ENCODE measurements at regions not wholly inside any gene's neighbourhood (a gene's known extent, or its start where the extent isn't known, plus 50 kb on each side); places are given as distances from the start of the nearest gene placed in this dataset.

DNA sequence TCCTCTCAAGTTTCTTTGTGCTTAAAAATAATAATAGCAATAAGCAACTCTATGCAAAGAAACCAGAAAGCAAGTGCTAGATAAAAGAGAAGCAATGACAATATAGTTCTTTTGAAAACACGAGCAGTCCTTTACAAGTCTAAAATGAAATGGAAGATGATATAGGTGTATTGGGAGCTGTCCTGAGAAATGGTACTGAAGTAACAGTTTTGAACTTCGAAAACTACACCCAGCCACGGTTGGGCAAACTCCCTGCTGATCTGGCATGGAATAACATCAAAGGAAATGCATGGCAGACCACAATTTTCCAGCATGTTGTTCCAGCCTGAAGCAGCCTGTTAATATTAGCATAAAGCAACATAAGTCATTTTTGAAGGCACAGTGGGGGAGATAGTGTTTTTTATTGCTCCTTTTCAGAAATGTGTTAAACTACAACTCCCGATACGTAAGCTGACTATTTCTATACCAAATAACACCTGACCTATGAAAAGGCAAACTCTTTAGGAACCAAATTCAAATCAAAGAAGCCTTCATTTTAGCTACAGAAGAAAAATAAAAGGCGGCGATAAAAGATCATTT is 596.1 kb upstream of the KLHL29 start:
- H3K9me3 ChIP-seq (ENCODE audit: low read length): peaks cover 81% of the 10 kb centered on the region
- intact Hi-C loops (cut with micrococcal nuclease; ENCODE audit: unreplicated experiment): no loop called here
- no peak overlapping the region for H3K4me2 ChIP-seq (ENCODE audit: low read depth, low read length)
- H4K20me1 ChIP-seq (ENCODE audit: insufficient read depth, low read length): no peaks in the 10 kb centered on the region
- ChIA-PET POLR2A (no interaction called here), CTCF (ENCODE audit: low intra/inter-chr PET ratio, low total read pairs) (no interaction called here)
- no peaks in the 10 kb centered on the region for H3K79me2 ChIP-seq (ENCODE audit: insufficient read depth, low read length)
- whole genome bisulfite sequencing (ENCODE audit: low lambda C conversion rate): 34% methylated on average over 7 of the region's 7 CpGs
- H3K27me3 ChIP-seq (ENCODE audit: control insufficient read depth in 1 of 2, insufficient read depth in 2 of 2, low read length in 2 of 2): no peaks in the 10 kb centered on the region
- no peak overlapping the region for H3K27ac ChIP-seq (ENCODE audit: extremely low read length, insufficient read depth, low read length)
- no peak for TF ChIP-seq ZNF205 (CRISPR knock-in tag; IDR thresholded peaks at IDR 0.05)
- TF ChIP-seq, protein P1, sequence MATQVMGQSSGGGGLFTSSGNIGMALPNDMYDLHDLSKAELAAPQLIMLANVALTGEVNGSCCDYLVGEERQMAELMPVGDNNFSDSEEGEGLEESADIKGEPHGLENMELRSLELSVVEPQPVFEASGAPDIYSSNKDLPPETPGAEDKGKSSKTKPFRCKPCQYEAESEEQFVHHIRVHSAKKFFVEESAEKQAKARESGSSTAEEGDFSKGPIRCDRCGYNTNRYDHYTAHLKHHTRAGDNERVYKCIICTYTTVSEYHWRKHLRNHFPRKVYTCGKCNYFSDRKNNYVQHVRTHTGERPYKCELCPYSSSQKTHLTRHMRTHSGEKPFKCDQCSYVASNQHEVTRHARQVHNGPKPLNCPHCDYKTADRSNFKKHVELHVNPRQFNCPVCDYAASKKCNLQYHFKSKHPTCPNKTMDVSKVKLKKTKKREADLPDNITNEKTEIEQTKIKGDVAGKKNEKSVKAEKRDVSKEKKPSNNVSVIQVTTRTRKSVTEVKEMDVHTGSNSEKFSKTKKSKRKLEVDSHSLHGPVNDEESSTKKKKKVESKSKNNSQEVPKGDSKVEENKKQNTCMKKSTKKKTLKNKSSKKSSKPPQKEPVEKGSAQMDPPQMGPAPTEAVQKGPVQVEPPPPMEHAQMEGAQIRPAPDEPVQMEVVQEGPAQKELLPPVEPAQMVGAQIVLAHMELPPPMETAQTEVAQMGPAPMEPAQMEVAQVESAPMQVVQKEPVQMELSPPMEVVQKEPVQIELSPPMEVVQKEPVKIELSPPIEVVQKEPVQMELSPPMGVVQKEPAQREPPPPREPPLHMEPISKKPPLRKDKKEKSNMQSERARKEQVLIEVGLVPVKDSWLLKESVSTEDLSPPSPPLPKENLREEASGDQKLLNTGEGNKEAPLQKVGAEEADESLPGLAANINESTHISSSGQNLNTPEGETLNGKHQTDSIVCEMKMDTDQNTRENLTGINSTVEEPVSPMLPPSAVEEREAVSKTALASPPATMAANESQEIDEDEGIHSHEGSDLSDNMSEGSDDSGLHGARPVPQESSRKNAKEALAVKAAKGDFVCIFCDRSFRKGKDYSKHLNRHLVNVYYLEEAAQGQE (IDR thresholded peaks at IDR 0.05; ENCODE audit: borderline replicate concordance in 1 of 2, low read depth in 1 of 2, low read length in 2 of 2): peak in 1 of 2 experiments; percentile 49; a peak in 1 of 4 replicates
- no peaks in the 10 kb centered on the region for H3K4me1 ChIP-seq (ENCODE audit: insufficient read depth, low read length)
- no peaks in the 10 kb centered on the region for H3K36me3 ChIP-seq (replicated peaks in 1 of 2; ENCODE audit: control insufficient read depth in 1 of 2, insufficient read depth in 2 of 2, low read length in 2 of 2)
- no peak overlapping the region for H2AFZ ChIP-seq (ENCODE audit: low read length)
- no peak overlapping the region for H3K9ac ChIP-seq (ENCODE audit: insufficient read depth, low read depth, low read length)
- BruUV-seq (replicated peaks): no TSS peak
- FAIRE-seq (no peak), ATAC-seq (no peak), DNase-seq (ENCODE audit: low spot score) (no peak)
- in situ Hi-C loops (cut with HindIII; ENCODE audit: extremely low pct_ligation_motif_present, low pct_unique_long_range_greater_than_20kb): no loop called here
- H3K4me3 ChIP-seq (replicated peaks in 1 of 3; ENCODE audit: insufficient read depth in 1 of 3, low read depth in 2 of 3, low read length in 3 of 3): no peak overlapping the region

DNA sequence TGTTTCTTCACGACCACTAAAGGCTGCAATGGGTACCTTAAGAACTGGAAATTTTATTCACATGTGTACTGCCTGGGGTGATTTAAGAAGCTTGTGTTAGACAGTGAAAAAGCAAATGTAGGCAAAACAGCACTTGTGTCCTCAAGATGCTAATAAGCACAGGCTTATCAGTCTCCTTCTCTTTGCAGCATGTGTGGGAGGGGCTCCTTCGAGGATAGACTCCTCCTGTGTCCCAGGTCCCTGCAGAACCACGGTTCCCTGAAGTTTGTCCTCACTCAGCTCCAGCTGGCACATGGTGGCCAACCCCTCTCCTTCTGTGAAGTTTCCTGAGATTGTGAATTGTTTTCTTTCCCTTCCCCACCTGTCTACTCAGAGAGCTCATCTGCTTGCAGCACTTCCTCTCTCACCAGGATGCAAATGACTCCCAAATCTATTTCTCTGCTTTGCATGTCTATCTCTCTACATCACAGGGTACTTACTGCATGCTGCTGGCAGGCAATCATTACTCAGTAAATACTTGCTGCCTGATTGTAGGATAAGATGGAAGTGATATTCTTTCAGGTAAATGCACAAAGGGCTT is 589.6 kb upstream of the KLHL29 start:
- Histone ChIP-seq H3K9ac (ENCODE audit: insufficient read depth, low read depth, low read length) (no peak overlapping the region), H3K9me3 (ENCODE audit: low read length) (peaks cover 85% of the 10 kb centered on the region), H3K27ac (ENCODE audit: extremely low read length, insufficient read depth, low read length) (no peak overlapping the region), H3K4me2 (ENCODE audit: low read depth, low read length) (no peak overlapping the region), H2AFZ (ENCODE audit: low read length) (no peak overlapping the region), H3K79me2 (ENCODE audit: insufficient read depth, low read length) (no peaks in the 10 kb centered on the region), H3K4me3 (replicated peaks in 1 of 3; ENCODE audit: insufficient read depth in 1 of 3, low read depth in 2 of 3, low read length in 3 of 3) (no peak overlapping the region), H3K4me1 (ENCODE audit: insufficient read depth, low read length) (no peaks in the 10 kb centered on the region), H4K20me1 (ENCODE audit: insufficient read depth, low read length) (no peaks in the 10 kb centered on the region), H3K27me3 (ENCODE audit: control insufficient read depth in 1 of 2, insufficient read depth in 2 of 2, low read length in 2 of 2) (no peaks in the 10 kb centered on the region), H3K36me3 (replicated peaks in 1 of 2; ENCODE audit: control insufficient read depth in 1 of 2, insufficient read depth in 2 of 2, low read length in 2 of 2) (no peaks in the 10 kb centered on the region)
- in situ Hi-C loops (cut with HindIII; ENCODE audit: extremely low pct_ligation_motif_present, low pct_unique_long_range_greater_than_20kb) (no loop called here), intact Hi-C loops (cut with micrococcal nuclease; ENCODE audit: unreplicated experiment) (no loop called here)
- ChIA-PET POLR2A (no interaction called here), CTCF (ENCODE audit: low intra/inter-chr PET ratio, low total read pairs) (no interaction called here)
- FAIRE-seq (no peak), ATAC-seq (no peak), DNase-seq (ENCODE audit: low spot score) (no peak)
- 4% methylated on average over 3 of the region's 3 CpGs for WGBS (ENCODE audit: low lambda C conversion rate)
- no TSS peak for BruUV-seq (replicated peaks)
- TF ChIP-seq ZBTB7A (CRISPR knock-in tag; IDR thresholded peaks at IDR 0.05) (no peak), SSRP1 (CRISPR knock-in tag; IDR thresholded peaks at IDR 0.05) (no peak), ZNF468 (CRISPR knock-in tag; IDR thresholded peaks at IDR 0.05) (no peak), ZEB1 (IDR thresholded peaks at IDR 0.05; ENCODE audit: insufficient replicate concordance, low read depth) (no peak), ZNF615 (CRISPR knock-in tag; IDR thresholded peaks at IDR 0.05; ENCODE audit: borderline replicate concordance) (no peak), MTF2 (CRISPR knock-in tag; IDR thresholded peaks at IDR 0.05; ENCODE audit: borderline replicate concordance) (no peak), ZNF317 (CRISPR knock-in tag; IDR thresholded peaks at IDR 0.05) (no peak), ELF1 (CRISPR knock-in tag; IDR thresholded peaks at IDR 0.05) (no peak), NR2C2 (CRISPR knock-in tag; IDR thresholded peaks at IDR 0.05; ENCODE audit: borderline replicate concordance) (no peak), ARNTL (CRISPR knock-in tag; IDR thresholded peaks at IDR 0.05) (no peak)
- TF ChIP-seq, protein P2, sequence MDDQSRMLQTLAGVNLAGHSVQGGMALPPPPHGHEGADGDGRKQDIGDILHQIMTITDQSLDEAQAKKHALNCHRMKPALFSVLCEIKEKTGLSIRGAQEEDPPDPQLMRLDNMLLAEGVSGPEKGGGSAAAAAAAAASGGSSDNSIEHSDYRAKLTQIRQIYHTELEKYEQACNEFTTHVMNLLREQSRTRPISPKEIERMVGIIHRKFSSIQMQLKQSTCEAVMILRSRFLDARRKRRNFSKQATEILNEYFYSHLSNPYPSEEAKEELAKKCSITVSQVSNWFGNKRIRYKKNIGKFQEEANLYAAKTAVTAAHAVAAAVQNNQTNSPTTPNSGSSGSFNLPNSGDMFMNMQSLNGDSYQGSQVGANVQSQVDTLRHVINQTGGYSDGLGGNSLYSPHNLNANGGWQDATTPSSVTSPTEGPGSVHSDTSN (CRISPR knock-in tag; IDR thresholded peaks at IDR 0.05; ENCODE audit: borderline replicate concordance): no peak
- TF ChIP-seq, protein P3, sequence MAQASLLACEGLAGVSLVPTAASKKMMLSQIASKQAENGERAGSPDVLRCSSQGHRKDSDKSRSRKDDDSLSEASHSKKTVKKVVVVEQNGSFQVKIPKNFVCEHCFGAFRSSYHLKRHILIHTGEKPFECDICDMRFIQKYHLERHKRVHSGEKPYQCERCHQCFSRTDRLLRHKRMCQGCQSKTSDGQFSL (CRISPR knock-in tag; IDR thresholded peaks at IDR 0.05): no peak

All from HepG2 (cell line).